Esophagus squamous epithelium (tissue), 4 donors: ENCODE measurements at regions not wholly inside any gene's neighbourhood (a gene's known extent, or its start where the extent isn't known, plus 50 kb on each side); places are given as distances from the start of the nearest gene placed in this dataset.

Experiments used
- CTCF ChIP-seq, 6 experiments: fragments of 450-650 bp in 4 of 6; fragments of 200-600 bp in 2 of 6; sonication (generic) in 2 of 6; IDR thresholded peaks; one replicate each; pipeline ENCODE4 v1.5.1; 2016 to 2019; ENCODE audit warnings: antibody characterized with exemption in 6 of 6, mild to moderate bottlenecking in 4 of 6, moderate library complexity in 4 of 6
- POLR2A ChIP-seq, 4 donors: fragments of 450-650 bp; IDR thresholded peaks; one replicate each; pipeline ENCODE4 v1.6.1; 2017; ENCODE audit warnings: antibody characterized with exemption in 4 of 4, mild to moderate bottlenecking in 4 of 4, moderate library complexity in 3 of 4

- TF ChIP-seq CTCF (IDR thresholded peaks at IDR 0.05) (no peak), POLR2A (IDR thresholded peaks at IDR 0.05) (no peak)
These were observed 1484.3 kb upstream of the PIK3C3 start for GRCh38 chr18:40470723-40471122.
